Left ventricle myocardium inferior (tissue), 1 donor: ENCODE measurements at regions not wholly inside any gene's neighbourhood (a gene's known extent, or its start where the extent isn't known, plus 50 kb on each side); places are given as distances from the start of the nearest gene placed in this dataset.
"Not testable (repeated sequence)": the region's sequence is repeated elsewhere in the genome, so short reads cannot be mapped to it uniquely, and the experiment has no call there.

ENCODE experiments used
- DNase-seq: peaks from one replicate; pipeline ENCODE4 v3.0.0-alpha.2; 2020
- H3K27ac ChIP-seq: fragments of 200-600 bp; replicated peaks from 2 replicates; pipeline ENCODE4 v1.8.0; 2021
- H3K27me3 ChIP-seq: fragments of 200-600 bp; 2 replicates; pipeline ENCODE4 v1.8.0; 2021; ENCODE audit warnings: low read depth
- H3K36me3 ChIP-seq: fragments of 200-600 bp; 2 replicates; pipeline ENCODE4 v1.8.0; 2021
- H3K4me1 ChIP-seq: fragments of 200-600 bp; 2 replicates; pipeline ENCODE4 v1.8.0; 2021
- H3K4me3 ChIP-seq: fragments of 200-600 bp; 2 replicates; pipeline ENCODE4 v1.8.0; 2021; ENCODE audit warnings: mild to moderate bottlenecking, moderate library complexity
- H3K9me3 ChIP-seq: fragments of 200-600 bp; replicated peaks from 2 replicates; pipeline ENCODE4 v1.8.0; 2021
- intact Hi-C: fragments of 100-400 bp; cut with micrococcal nuclease; formaldehyde crosslinking; loops from one replicate; pipeline ENCODE4 v1.11.0; 2022
- TF ChIP-seq, protein P1 (sequence below): fragments of 200-600 bp; IDR thresholded peaks from 2 replicates; pipeline ENCODE4 v1.8.0; 2021; ENCODE audit warnings: antibody characterized with exemption, mild to moderate bottlenecking, borderline replicate concordance
- donor health status: DM: no; HTN: yes; CAD: no; lungs with severe emphysema.

GRCh38 chr6:119758385-119758784 lies 408.8 kb upstream of the MAN1A1 start:
- Histone ChIP-seq H3K27me3 (no peaks in the 10 kb centered on the region), H3K9me3 (no peaks in the 10 kb centered on the region), H3K27ac (no peak overlapping the region), H3K4me3 (no peak overlapping the region), H3K4me1 (no peaks in the 10 kb centered on the region), H3K36me3 (no peaks in the 10 kb centered on the region)
- no peak for DNase-seq
- intact Hi-C loops, result no loop called here
- TF ChIP-seq, protein P1, sequence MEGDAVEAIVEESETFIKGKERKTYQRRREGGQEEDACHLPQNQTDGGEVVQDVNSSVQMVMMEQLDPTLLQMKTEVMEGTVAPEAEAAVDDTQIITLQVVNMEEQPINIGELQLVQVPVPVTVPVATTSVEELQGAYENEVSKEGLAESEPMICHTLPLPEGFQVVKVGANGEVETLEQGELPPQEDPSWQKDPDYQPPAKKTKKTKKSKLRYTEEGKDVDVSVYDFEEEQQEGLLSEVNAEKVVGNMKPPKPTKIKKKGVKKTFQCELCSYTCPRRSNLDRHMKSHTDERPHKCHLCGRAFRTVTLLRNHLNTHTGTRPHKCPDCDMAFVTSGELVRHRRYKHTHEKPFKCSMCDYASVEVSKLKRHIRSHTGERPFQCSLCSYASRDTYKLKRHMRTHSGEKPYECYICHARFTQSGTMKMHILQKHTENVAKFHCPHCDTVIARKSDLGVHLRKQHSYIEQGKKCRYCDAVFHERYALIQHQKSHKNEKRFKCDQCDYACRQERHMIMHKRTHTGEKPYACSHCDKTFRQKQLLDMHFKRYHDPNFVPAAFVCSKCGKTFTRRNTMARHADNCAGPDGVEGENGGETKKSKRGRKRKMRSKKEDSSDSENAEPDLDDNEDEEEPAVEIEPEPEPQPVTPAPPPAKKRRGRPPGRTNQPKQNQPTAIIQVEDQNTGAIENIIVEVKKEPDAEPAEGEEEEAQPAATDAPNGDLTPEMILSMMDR, result no peak

DNA sequence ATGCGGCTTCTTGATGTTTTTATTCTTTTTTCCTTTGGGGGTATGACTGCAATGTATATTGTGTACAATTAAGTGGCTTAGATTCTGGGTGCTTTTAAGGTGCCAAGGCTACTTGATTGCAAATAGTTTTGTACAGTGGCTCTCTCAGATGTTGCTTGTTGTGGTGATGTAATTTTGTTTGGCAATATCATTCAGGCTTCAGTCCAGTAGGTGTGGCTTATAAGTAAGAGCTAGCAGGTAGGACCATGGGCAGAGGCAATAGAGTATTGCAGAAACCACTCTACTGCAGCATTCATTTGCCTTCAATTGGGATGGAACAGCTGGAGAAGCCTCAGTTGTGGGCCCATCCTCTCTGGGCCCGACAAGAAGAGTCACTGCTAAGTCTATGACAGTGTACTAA lies 407.9 kb upstream of the MAN1A1 start:
- Histone ChIP-seq H3K36me3 (no peaks in the 10 kb centered on the region), H3K27me3 (no peaks in the 10 kb centered on the region), H3K9me3 (no peaks in the 10 kb centered on the region), H3K4me1 (no peaks in the 10 kb centered on the region), H3K4me3 (no peak overlapping the region), H3K27ac (no peak overlapping the region)
- TF ChIP-seq, protein P1, result no peak
- no peak for DNase-seq
- intact Hi-C loops, result no loop called here

DNA sequence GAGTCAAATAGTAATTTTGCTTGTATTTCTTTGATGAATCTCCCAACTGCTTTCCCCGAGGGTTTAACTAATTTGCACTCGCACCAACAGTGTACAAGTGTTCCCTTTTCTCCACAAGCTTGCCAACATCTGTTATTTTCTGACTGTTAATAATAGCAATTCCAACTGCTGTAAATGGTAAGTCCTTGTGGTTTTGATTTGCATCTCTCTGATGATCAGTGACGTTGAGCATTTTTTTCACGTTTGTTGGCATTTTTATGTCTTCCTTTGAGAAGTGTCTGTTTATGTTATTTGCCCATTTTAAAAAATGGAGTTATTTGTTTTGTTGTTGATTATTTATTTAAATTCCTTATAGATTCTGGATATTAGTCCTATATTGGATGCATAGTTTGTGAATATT lies 399.8 kb upstream of the MAN1A1 start:
- H3K27me3 ChIP-seq, result no peaks in the 10 kb centered on the region
- H3K36me3 ChIP-seq, result no peaks in the 10 kb centered on the region
- H3K4me3 ChIP-seq, result no peak overlapping the region
- DNase-seq, result no peak
- intact Hi-C loops, result no loop called here
- no peaks in the 10 kb centered on the region for H3K4me1 ChIP-seq
- peaks cover 14% of the 10 kb centered on the region for H3K9me3 ChIP-seq
- TF ChIP-seq, protein P1, result no peak
- H3K27ac ChIP-seq, result no peak overlapping the region

DNA sequence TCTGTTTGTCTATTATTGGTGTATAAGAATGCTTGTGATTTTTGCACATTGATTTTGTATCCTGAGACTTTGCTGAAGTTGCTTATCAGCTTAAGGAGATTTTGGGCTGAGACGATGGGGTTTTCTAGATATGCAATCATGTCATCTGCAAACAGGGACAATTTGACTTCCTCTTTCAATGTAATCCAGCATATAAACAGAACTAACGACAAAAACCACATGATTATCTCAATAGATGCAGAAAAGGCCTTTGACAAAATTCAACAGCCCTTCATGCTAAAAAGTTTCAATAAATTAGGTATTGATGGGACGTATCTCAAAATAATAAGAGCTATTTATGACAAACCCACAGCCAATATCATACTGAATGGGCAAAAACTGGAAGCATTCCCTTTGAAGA lies 399.0 kb upstream of the MAN1A1 start:
- intact Hi-C loops, result not testable (repeated sequence)

GRCh38 chr6:119742188-119742803 lies 392.7 kb upstream of the MAN1A1 start:
- H3K27ac ChIP-seq, result no peak overlapping the region
- no peaks in the 10 kb centered on the region for H3K36me3 ChIP-seq
- no peaks in the 10 kb centered on the region for H3K27me3 ChIP-seq
- H3K4me1 ChIP-seq, result no peaks in the 10 kb centered on the region
- no peak overlapping the region for H3K4me3 ChIP-seq
- no peaks in the 10 kb centered on the region for H3K9me3 ChIP-seq
- TF ChIP-seq, protein P1, result peak; percentile 84
- peak; percentile 52 for DNase-seq
- intact Hi-C loops, result no loop called here

More for the DNA sequence above, 399.0 kb upstream of the MAN1A1 start:
- not testable (repeated sequence) for H3K4me1 ChIP-seq, DNase-seq, H3K27ac ChIP-seq, H3K36me3 ChIP-seq, H3K4me3 ChIP-seq, H3K27me3 ChIP-seq
- H3K9me3 ChIP-seq, result peaks cover 14% of the 10 kb centered on the region

GRCh38 chr6:119739769-119740168 lies 390.2 kb upstream of the MAN1A1 start:
- DNase-seq, result no peak
- Histone ChIP-seq H3K27me3 (no peaks in the 10 kb centered on the region), H3K27ac (no peak overlapping the region), H3K9me3 (no peaks in the 10 kb centered on the region), H3K4me3 (no peak overlapping the region), H3K4me1 (no peaks in the 10 kb centered on the region), H3K36me3 (no peaks in the 10 kb centered on the region)
- TF ChIP-seq, protein P1, result no peak
- intact Hi-C loops, result no loop called here
